HepG2 (cell line): ENCODE measurements at regions not wholly inside any gene's neighbourhood (a gene's known extent, or its start where the extent isn't known, plus 50 kb on each side); places are given as distances from the start of the nearest gene placed in this dataset.

Source experiments
- ATAC-seq: fragments of 200-7000 bp; cut with Tn5 transposase; 3 replicates; pipeline ENCODE4 v1.9.1; 2020; ENCODE audit warnings: mild to moderate bottlenecking, moderate library complexity
- BruUV-seq: library from RNA; stranded (reverse); fragments of 400-500 nt; replicated peaks from 2 replicates; lab custom pipeline; 2021; lab: Mats Ljungman, UMichigan
- CTCF ChIA-PET: fragments of 300-600 bp; formaldehyde crosslinking; extraction: SDS; loops from one replicate; lab custom pipeline; 2021; ENCODE audit warnings: low total read pairs, inconsistent platforms, low intra/inter-chr PET ratio; lab: Yijun Ruan, JAX
- POLR2A ChIA-PET: fragments of 350-600 bp; sonication (Branson Sonifier 250); formaldehyde crosslinking; loops from one replicate; lab custom pipeline; 2020; ENCODE audit warnings: antibody characterized with exemption, inconsistent platforms; lab: Yijun Ruan, JAX
- DNase-seq: peaks from one replicate; pipeline ENCODE4 v3.0.0-alpha.2; 2015; ENCODE audit warnings: low spot score
- FAIRE-seq: peaks from 3 replicates; lab custom pipeline; 2011; peaks lifted over from hg19 to GRCh38; lab: Jason Lieb, UNC
- H2AFZ ChIP-seq: one replicate; pipeline ENCODE4 v1.6.1; 2011; ENCODE audit warnings: low read length, inconsistent platforms
- H3K27ac ChIP-seq: fragments of 300-600 bp; 3 replicates; pipeline ENCODE4 v1.8.0; 2011; ENCODE audit warnings: mixed run types, mild to moderate bottlenecking, mixed read lengths, low read length, inconsistent platforms; ENCODE audit not compliant: insufficient read depth; ENCODE audit errors: extremely low read length
- H3K27me3 ChIP-seq, 2 experiments: fragments of 200-600 bp in 1 of 2; 2 replicates in 1 of 2; 3 replicates in 1 of 2; pipeline versions ENCODE4 v1.6.0 to v1.8.0; 2011; ENCODE audit warnings: low read length in 2 of 2, mild to moderate bottlenecking in 2 of 2, moderate library complexity in 2 of 2, inconsistent platforms in 1 of 2; ENCODE audit not compliant: insufficient read depth in 2 of 2, control insufficient read depth in 1 of 2
- H3K36me3 ChIP-seq, 2 experiments: fragments of 200-600 bp in 1 of 2; replicated peaks in 1 of 2; 2 replicates in 1 of 2; 3 replicates in 1 of 2; pipeline versions ENCODE4 v1.5.1 to v1.8.0; 2011; ENCODE audit warnings: low read length in 2 of 2, inconsistent platforms in 1 of 2; ENCODE audit not compliant: insufficient read depth in 2 of 2, control insufficient read depth in 1 of 2
- H3K4me1 ChIP-seq: 2 replicates; pipeline ENCODE4 v1.5.1; 2012; ENCODE audit warnings: low read length, inconsistent platforms; ENCODE audit not compliant: insufficient read depth
- H3K4me2 ChIP-seq: 2 replicates; pipeline ENCODE4 v1.6.0; 2011; ENCODE audit warnings: low read depth, low read length, inconsistent platforms
- H3K4me3 ChIP-seq, 3 experiments: fragments of 200-600 bp in 1 of 3; sonication (generic), shearing (Covaris generic) in 1 of 3; replicated peaks in 1 of 3; 2 replicates each; pipeline ENCODE4 v1.5.1; 2011 to 2016; ENCODE audit warnings: low read length in 3 of 3, inconsistent platforms in 2 of 3, low read depth in 2 of 3, mild to moderate bottlenecking in 2 of 3, control low read depth in 1 of 3, mixed read lengths in 1 of 3; ENCODE audit not compliant: insufficient read depth in 1 of 3
- H3K79me2 ChIP-seq: one replicate; pipeline ENCODE4 v1.6.1; 2011; ENCODE audit warnings: low read length, inconsistent platforms; ENCODE audit not compliant: insufficient read depth
- H3K9ac ChIP-seq: 2 replicates; pipeline ENCODE4 v1.6.0; 2011; ENCODE audit warnings: mild to moderate bottlenecking, low read depth, low read length, inconsistent platforms; ENCODE audit not compliant: insufficient read depth
- H3K9me3 ChIP-seq: 2 replicates; pipeline ENCODE4 v1.5.1; 2012; ENCODE audit warnings: mild to moderate bottlenecking, low read length
- H4K20me1 ChIP-seq: 2 replicates; pipeline ENCODE4 v1.6.0; 2011; ENCODE audit warnings: inconsistent platforms, mild to moderate bottlenecking, low read length, moderate library complexity; ENCODE audit not compliant: insufficient read depth
- BCL3 ChIP-seq: sonication (generic); formaldehyde crosslinking; IDR thresholded peaks from 2 replicates; pipeline ENCODE4 v1.5.1; 2020; ENCODE audit warnings: mild to moderate bottlenecking, missing genetic modification reagents, moderate library complexity
- PRDM10 ChIP-seq: sonication (generic); formaldehyde crosslinking; IDR thresholded peaks from 2 replicates; pipeline ENCODE4 v1.4.0; 2020; ENCODE audit warnings: low read depth, missing genetic modification reagents
- RBFOX2 ChIP-seq: fragments of 200-400 bp; formaldehyde crosslinking; IDR thresholded peaks from 2 replicates; pipeline ENCODE4 v1.6.1; 2017; ENCODE audit warnings: low read depth, mild to moderate bottlenecking, low read length
- RBM39 ChIP-seq: fragments of 200-400 bp; formaldehyde crosslinking; IDR thresholded peaks from one replicate; pipeline ENCODE4 v1.6.1; 2018; ENCODE audit warnings: antibody characterized with exemption, mild to moderate bottlenecking, low read depth, low read length; ENCODE audit not compliant: poor library complexity, severe bottlenecking
- ZNF773 ChIP-seq: sonication (generic); formaldehyde crosslinking; IDR thresholded peaks from 2 replicates; pipeline ENCODE4 v1.4.0; 2020; ENCODE audit warnings: missing genetic modification reagents, borderline replicate concordance
- WGBS: methylation state at CpG from one replicate; pipeline ENCODE4 v1.1.6; 2017; ENCODE audit warnings: low lambda C conversion rate; 5-methylcytosine and 5-hydroxymethylcytosine counted together
- in situ Hi-C: cut with HindIII; loops from 2 replicates; pipeline ENCODE4 v1.10.0; 2017; ENCODE audit warnings: low pct_unique_long_range_greater_than_20kb; ENCODE audit not compliant: extremely low pct_ligation_motif_present
- intact Hi-C: fragments of 100-400 bp; cut with micrococcal nuclease; formaldehyde crosslinking; loops from one replicate; pipeline ENCODE4 v1.10.0; 2022; ENCODE audit not compliant: unreplicated experiment

GRCh38 chr2:150561076-150561475 lies 73.6 kb upstream of the RND3 start:
- intact Hi-C loops, result no loop called here
- DNase-seq (no peak), FAIRE-seq (no peak)
- H3K9me3 ChIP-seq, result no peaks in the 10 kb centered on the region; the same call in 1 of the 2 replicates
- no peak overlapping the region for H3K27ac ChIP-seq
- H3K36me3 ChIP-seq, result no peaks in the 10 kb centered on the region
- in situ Hi-C loops, result no loop called here
- POLR2A ChIA-PET, result no interaction called here
- H3K9ac ChIP-seq, result no peak overlapping the region
- no peaks in the 10 kb centered on the region for H3K79me2 ChIP-seq
- H2AFZ ChIP-seq, result no peak overlapping the region
- no peak for TF ChIP-seq RBFOX2
- TF ChIP-seq RBM39, result no peak
- no peak for TF ChIP-seq PRDM10 (CRISPR knock-in tag)
- no peak for TF ChIP-seq BCL3 (CRISPR knock-in tag)
- no peak for TF ChIP-seq ZNF773 (CRISPR knock-in tag)
- TF ChIP-seq, all 625 proteins: peak for 0
- WGBS, result 0% methylated on average over 1 of the region's 1 CpG
- no peak overlapping the region for H3K4me3 ChIP-seq
- no peak for ATAC-seq
- CTCF ChIA-PET, result no interaction called here
- H3K4me1 ChIP-seq, result no peaks in the 10 kb centered on the region
- H3K4me2 ChIP-seq, result no peak overlapping the region
- no TSS peak for BruUV-seq
- no peaks in the 10 kb centered on the region for H3K27me3 ChIP-seq
- H4K20me1 ChIP-seq, result no peaks in the 10 kb centered on the region
